ENCODE measurements at regions not wholly inside any gene's neighbourhood (a gene's known extent, or its start where the extent isn't known, plus 50 kb on each side); places are given as distances from the start of the nearest gene placed in this dataset.

- Mint-ChIP-seq H3K4me3 (no peak overlapping the region), H3K27me3 (no peaks in the 10 kb centered on the region), H3K4me1 (no peaks in the 10 kb centered on the region), H3K27ac (no peak overlapping the region), H3K36me3 (no peaks in the 10 kb centered on the region), H3K9me3 (no peaks in the 10 kb centered on the region)
These were observed 92.5 kb upstream of the KL start for GRCh38 chr13:32923725-32924124.

GRCh38 chr13:32924886-32925285 lies 91.3 kb upstream of the KL start:
- Mint-ChIP-seq H3K36me3 (no peaks in the 10 kb centered on the region), H3K9me3 (no peaks in the 10 kb centered on the region), H3K4me1 (no peaks in the 10 kb centered on the region), H3K4me3 (no peak overlapping the region), H3K27me3 (no peaks in the 10 kb centered on the region), H3K27ac (no peak overlapping the region)

GRCh38 chr13:32925506-32925905 lies 90.7 kb upstream of the KL start:
- Mint-ChIP-seq H3K36me3 (no peaks in the 10 kb centered on the region), H3K9me3 (no peaks in the 10 kb centered on the region), H3K4me3 (no peak overlapping the region), H3K4me1 (no peaks in the 10 kb centered on the region), H3K27me3 (no peaks in the 10 kb centered on the region), H3K27ac (no peak overlapping the region)

GRCh38 chr13:32932376-32932775 lies 83.8 kb upstream of the KL start:
- H3K4me3 Mint-ChIP-seq: no peak overlapping the region
- H3K4me1 Mint-ChIP-seq: no peaks in the 10 kb centered on the region
- no peak overlapping the region for H3K27ac Mint-ChIP-seq
- no peaks in the 10 kb centered on the region for H3K9me3 Mint-ChIP-seq
- peaks cover 17% of the 10 kb centered on the region for H3K27me3 Mint-ChIP-seq
- no peaks in the 10 kb centered on the region for H3K36me3 Mint-ChIP-seq

GRCh38 chr13:32936716-32937115 lies 79.5 kb upstream of the KL start:
- H3K27me3 Mint-ChIP-seq: peaks cover 17% of the 10 kb centered on the region
- H3K4me1 Mint-ChIP-seq: peaks cover 12% of the 10 kb centered on the region
- H3K9me3 Mint-ChIP-seq: no peaks in the 10 kb centered on the region
- no peak overlapping the region for H3K27ac Mint-ChIP-seq
- H3K36me3 Mint-ChIP-seq: no peaks in the 10 kb centered on the region
- no peak overlapping the region for H3K4me3 Mint-ChIP-seq

GRCh38 chr13:32938314-32938713 lies 77.9 kb upstream of the KL start:
- Mint-ChIP-seq H3K27ac (no peak overlapping the region), H3K4me1 (peaks cover 12% of the 10 kb centered on the region), H3K4me3 (no peak overlapping the region), H3K9me3 (no peaks in the 10 kb centered on the region), H3K27me3 (peaks cover 11% of the 10 kb centered on the region), H3K36me3 (no peaks in the 10 kb centered on the region)

- H3K4me1 Mint-ChIP-seq: peaks cover 12% of the 10 kb centered on the region
- H3K9me3 Mint-ChIP-seq: no peaks in the 10 kb centered on the region
- peaks cover 11% of the 10 kb centered on the region for H3K27me3 Mint-ChIP-seq
- no peak overlapping the region for H3K4me3 Mint-ChIP-seq
- H3K27ac Mint-ChIP-seq: no peak overlapping the region
- no peaks in the 10 kb centered on the region for H3K36me3 Mint-ChIP-seq
These were observed 77.3 kb upstream of the KL start for GRCh38 chr13:32938907-32939306.

- Mint-ChIP-seq H3K36me3 (no peaks in the 10 kb centered on the region), H3K4me3 (no peak overlapping the region), H3K27me3 (peaks cover 5% of the 10 kb centered on the region), H3K27ac (no peak overlapping the region), H3K9me3 (no peaks in the 10 kb centered on the region), H3K4me1 (peaks cover 12% of the 10 kb centered on the region)
These were observed 75.6 kb upstream of the KL start for GRCh38 chr13:32940601-32941000.

- Mint-ChIP-seq H3K36me3 (no peaks in the 10 kb centered on the region), H3K27ac (no peak overlapping the region)
These were observed 74.9 kb upstream of the KL start for GRCh38 chr13:32941368-32941767.

GRCh38 chr13:32946558-32946957 lies 69.7 kb upstream of the KL start:
- H3K9me3 Mint-ChIP-seq: no peaks in the 10 kb centered on the region
- H3K36me3 Mint-ChIP-seq: no peaks in the 10 kb centered on the region
- no peaks in the 10 kb centered on the region for H3K27me3 Mint-ChIP-seq
- H3K4me1 Mint-ChIP-seq: peaks cover 2% of the 10 kb centered on the region
- no peak overlapping the region for H3K4me3 Mint-ChIP-seq
- no peak overlapping the region for H3K27ac Mint-ChIP-seq

More at GRCh38 chr13:32941368-32941767, 74.9 kb upstream of the KL start:
- no peak overlapping the region for H3K4me3 Mint-ChIP-seq
- H3K27me3 Mint-ChIP-seq: no peaks in the 10 kb centered on the region
- no peaks in the 10 kb centered on the region for H3K9me3 Mint-ChIP-seq
- H3K4me1 Mint-ChIP-seq: peaks cover 12% of the 10 kb centered on the region

GRCh38 chr13:32947411-32948276 lies 68.6 kb upstream of the KL start:
- H3K4me3 Mint-ChIP-seq: no peak overlapping the region
- no peaks in the 10 kb centered on the region for H3K9me3 Mint-ChIP-seq
- no peaks in the 10 kb centered on the region for H3K36me3 Mint-ChIP-seq
- H3K27me3 Mint-ChIP-seq: no peaks in the 10 kb centered on the region
- no peaks in the 10 kb centered on the region for H3K4me1 Mint-ChIP-seq
- no peak overlapping the region for H3K27ac Mint-ChIP-seq

GRCh38 chr13:32949820-32950219 lies 66.4 kb upstream of the KL start:
- Mint-ChIP-seq H3K9me3 (no peaks in the 10 kb centered on the region), H3K27ac (no peak overlapping the region), H3K36me3 (no peaks in the 10 kb centered on the region), H3K4me3 (no peak overlapping the region), H3K4me1 (peaks cover 4% of the 10 kb centered on the region), H3K27me3 (no peaks in the 10 kb centered on the region)

GRCh38 chr13:32951580-32951979 lies 64.6 kb upstream of the KL start:
- Mint-ChIP-seq H3K36me3 (no peaks in the 10 kb centered on the region), H3K27ac (no peak overlapping the region), H3K27me3 (no peaks in the 10 kb centered on the region)

GRCh38 chr13:32955881-32956594 lies 60.2 kb upstream of the KL start:
- peaks cover 4% of the 10 kb centered on the region for H3K4me1 Mint-ChIP-seq
- H3K4me3 Mint-ChIP-seq: no peak overlapping the region
- H3K27me3 Mint-ChIP-seq: no peaks in the 10 kb centered on the region
- H3K9me3 Mint-ChIP-seq: no peaks in the 10 kb centered on the region
- no peaks in the 10 kb centered on the region for H3K36me3 Mint-ChIP-seq
- no peak overlapping the region for H3K27ac Mint-ChIP-seq

More at GRCh38 chr13:32951580-32951979, 64.6 kb upstream of the KL start:
- H3K4me3 Mint-ChIP-seq: no peak overlapping the region
- H3K9me3 Mint-ChIP-seq: no peaks in the 10 kb centered on the region
- H3K4me1 Mint-ChIP-seq: peaks cover 4% of the 10 kb centered on the region

- Mint-ChIP-seq H3K9me3 (no peaks in the 10 kb centered on the region), H3K27ac (no peak overlapping the region), H3K36me3 (no peaks in the 10 kb centered on the region), H3K4me1 (peaks cover 4% of the 10 kb centered on the region), H3K4me3 (no peak overlapping the region), H3K27me3 (no peaks in the 10 kb centered on the region)
These were observed 59.7 kb upstream of the KL start for GRCh38 chr13:32956595-32956933.

GRCh38 chr13:32960626-32961025 lies 55.6 kb upstream of the KL start:
- Mint-ChIP-seq H3K4me3 (no peak overlapping the region), H3K36me3 (no peaks in the 10 kb centered on the region), H3K27me3 (no peaks in the 10 kb centered on the region), H3K4me1 (no peaks in the 10 kb centered on the region), H3K27ac (no peak overlapping the region), H3K9me3 (no peaks in the 10 kb centered on the region)
